ENCODE measurements at regions not wholly inside any gene's neighbourhood (a gene's known extent, or its start where the extent isn't known, plus 50 kb on each side); places are given as distances from the start of the nearest gene placed in this dataset.

- DNase-seq, result no peak
- H3K9me3 ChIP-seq, result no peaks in the 10 kb centered on the region
- ATAC-seq, result peak; percentile 26 to 45 (median 34)
- no peaks in the 10 kb centered on the region for H3K27me3 ChIP-seq
- peaks cover 0 to 54% (median 7%) of the 10 kb centered on the region in 4 donors for H3K4me1 ChIP-seq
- peak overlapping the region in 1 of 3 donors; percentile 12 for H3K4me3 ChIP-seq
- peak overlapping the region; percentile 65 to 95 (median 90) for H3K27ac ChIP-seq
- no peaks in the 10 kb centered on the region for H3K36me3 ChIP-seq
- TF ChIP-seq CTCF (IDR thresholded peaks at IDR 0.05) (no peak), POLR2A (IDR thresholded peaks at IDR 0.05) (peak; percentile 13)
- intact Hi-C loops (cut with DNase I), result no loop called here
These were observed 50.6 kb upstream of the LOC128125822 start for GRCh38 chr6:63521475-63522210.

All from right lobe of liver (tissue), 6 donors.